ENCODE measurements at regions not wholly inside any gene's neighbourhood (a gene's known extent, or its start where the extent isn't known, plus 50 kb on each side); places are given as distances from the start of the nearest gene placed in this dataset.
"Not testable (repeated sequence)": the region's sequence is repeated elsewhere in the genome, so short reads cannot be mapped to it uniquely, and the experiment has no call there.

DNA sequence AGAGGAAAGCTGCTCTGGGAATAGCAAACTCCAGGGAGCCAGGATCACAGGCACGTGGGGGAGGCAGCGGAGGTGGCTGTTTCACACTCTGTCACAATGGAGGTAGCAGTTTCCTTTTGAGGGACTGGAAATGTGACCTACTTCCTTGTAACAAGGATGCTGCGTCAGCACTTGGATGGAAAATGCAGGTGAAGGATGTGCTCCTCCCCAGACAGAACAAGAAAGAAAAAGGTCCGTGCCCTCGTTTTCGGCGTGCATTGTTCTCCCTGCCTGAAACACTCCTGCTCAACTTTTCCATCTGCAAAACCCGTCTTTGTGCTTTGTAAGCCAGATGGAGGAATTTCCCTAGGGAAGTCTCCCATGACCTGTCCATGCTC is 55.1 kb upstream of the SH3PXD2B start:
- ChIA-PET POLR2A (no interaction called here), CTCF (no interaction called here)
- DNase-seq (ENCODE audit: extremely low spot score): no peak
- no peak for TF ChIP-seq CTCF (IDR thresholded peaks at IDR 0.05; ENCODE audit: control extremely low read depth, extremely low read depth, low read depth, missing control alignments)

GRCh38 chr5:172508471-172509404 is 54.4 kb upstream of the SH3PXD2B start:
- POLR2A ChIA-PET: no interaction called here
- CTCF ChIA-PET: no interaction called here
- no peak for TF ChIP-seq CTCF (IDR thresholded peaks at IDR 0.05; ENCODE audit: control extremely low read depth, extremely low read depth, low read depth, missing control alignments)
- DNase-seq (ENCODE audit: extremely low spot score): no peak

- DNase-seq (ENCODE audit: extremely low spot score); CTCF ChIA-PET; POLR2A ChIA-PET: not testable (repeated sequence)
Observed at GRCh38 chr5:172507485-172507884, 53.2 kb upstream of the SH3PXD2B start.

DNA sequence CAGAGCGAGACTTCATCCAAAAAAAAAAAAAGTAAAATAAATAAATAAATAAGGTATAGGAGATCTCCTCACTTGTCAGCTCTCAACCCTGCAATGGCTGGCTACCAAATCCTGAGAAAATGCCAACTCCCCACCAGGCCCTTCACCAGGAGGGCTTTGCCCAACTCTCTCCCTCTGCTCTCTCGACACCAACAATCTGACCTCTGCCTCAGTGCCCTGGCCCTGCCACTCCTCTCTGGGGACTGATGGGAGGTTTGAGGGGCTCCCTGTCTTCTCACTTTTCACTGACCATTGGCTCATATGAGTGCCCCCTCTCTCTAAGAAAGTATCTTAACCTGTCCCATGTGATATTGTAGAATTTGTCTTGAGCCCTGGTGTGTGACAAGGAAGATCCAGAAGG is 52.6 kb upstream of the SH3PXD2B start:
- TF ChIP-seq CTCF (IDR thresholded peaks at IDR 0.05; ENCODE audit: control extremely low read depth, extremely low read depth, low read depth, missing control alignments): no peak
- CTCF ChIA-PET: no interaction called here
- no peak for DNase-seq (ENCODE audit: extremely low spot score)
- POLR2A ChIA-PET: no interaction called here

- TF ChIP-seq CTCF (IDR thresholded peaks at IDR 0.05; ENCODE audit: control extremely low read depth, extremely low read depth, low read depth, missing control alignments): no peak
- CTCF ChIA-PET: no interaction called here
- DNase-seq (ENCODE audit: extremely low spot score): no peak
- POLR2A ChIA-PET: no interaction called here
Observed at GRCh38 chr5:172506251-172506650, 51.9 kb upstream of the SH3PXD2B start.

- DNase-seq (ENCODE audit: extremely low spot score): no peak
- ChIA-PET POLR2A (no interaction called here), CTCF (no interaction called here)
- no peak for TF ChIP-seq CTCF (IDR thresholded peaks at IDR 0.05; ENCODE audit: control extremely low read depth, extremely low read depth, low read depth, missing control alignments)
Observed at GRCh38 chr5:172505845-172506244, 51.5 kb upstream of the SH3PXD2B start.

GRCh38 chr5:172505403-172505759 is 51.1 kb upstream of the SH3PXD2B start:
- POLR2A ChIA-PET: no interaction called here
- CTCF ChIA-PET: no interaction called here
- DNase-seq (ENCODE audit: extremely low spot score): no peak
- TF ChIP-seq CTCF (IDR thresholded peaks at IDR 0.05; ENCODE audit: control extremely low read depth, extremely low read depth, low read depth, missing control alignments): no peak

Measured in GM10248 (cell line).